HG03064 (cell line): ENCODE measurements at regions not wholly inside any gene's neighbourhood (a gene's known extent, or its start where the extent isn't known, plus 50 kb on each side); places are given as distances from the start of the nearest gene placed in this dataset.
A peak's percentile ranks its signal among the peaks of the same experiment; 100 is the strongest.
"Not testable (repeated sequence)": the region's sequence is repeated elsewhere in the genome, so short reads cannot be mapped to it uniquely, and the experiment has no call there.

ENCODE experiments used
- ATAC-seq: cut with Tn5 transposase; IDR thresholded peaks from one replicate; pipeline ENCODE4 v1.9.1; 2021; ENCODE audit warnings: low read depth; ENCODE audit not compliant: unreplicated experiment

- ATAC-seq = no peak
Observed at GRCh38 chr10:9504227-9504626, 1449.7 kb downstream of the GATA3 start.

GRCh38 chr10:9505546-9505945, 1451.1 kb downstream of the GATA3 start:
- no peak for ATAC-seq

GRCh38 chr10:9508606-9509005, 1454.1 kb downstream of the GATA3 start:
- ATAC-seq = no peak

DNA sequence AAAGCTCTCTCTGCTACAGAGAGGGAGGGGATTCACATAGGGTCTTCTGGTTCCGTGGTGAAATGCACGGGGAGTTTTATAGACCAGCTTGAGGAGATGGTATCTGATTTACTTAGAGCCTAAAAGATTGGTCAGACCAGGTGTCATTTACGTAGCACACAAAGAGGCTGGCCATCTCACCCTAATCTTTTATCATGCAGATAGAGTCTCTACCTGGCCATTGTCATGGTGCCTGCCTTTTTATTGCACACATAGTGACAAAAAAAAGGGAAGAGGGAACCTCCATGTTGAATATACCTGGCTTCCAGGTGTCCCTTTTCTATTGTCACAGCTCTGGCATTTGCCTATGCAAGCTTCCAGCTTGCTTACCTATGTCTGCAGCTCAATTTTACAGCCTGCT, 1456.1 kb downstream of the GATA3 start:
- ATAC-seq = no peak

DNA sequence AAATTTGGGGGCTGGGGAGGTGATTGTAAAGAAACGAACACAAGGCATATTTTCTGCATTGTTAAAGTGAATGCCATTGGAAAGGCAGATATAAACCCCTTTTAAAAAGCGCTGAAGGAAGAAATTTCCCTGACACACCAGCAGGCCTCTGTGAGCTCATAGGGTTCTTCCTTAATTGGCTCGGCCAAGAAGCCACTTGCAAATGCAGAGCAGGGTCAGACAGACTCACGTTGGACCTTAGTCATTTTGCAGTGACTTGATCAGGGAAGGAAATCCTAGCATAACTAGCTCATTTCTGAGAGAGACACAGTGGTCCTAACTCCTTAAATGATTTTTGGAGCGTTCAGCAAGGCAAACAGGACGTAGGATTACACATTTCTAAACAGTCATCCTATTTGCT, 1461.4 kb downstream of the GATA3 start:
- no peak for ATAC-seq

DNA sequence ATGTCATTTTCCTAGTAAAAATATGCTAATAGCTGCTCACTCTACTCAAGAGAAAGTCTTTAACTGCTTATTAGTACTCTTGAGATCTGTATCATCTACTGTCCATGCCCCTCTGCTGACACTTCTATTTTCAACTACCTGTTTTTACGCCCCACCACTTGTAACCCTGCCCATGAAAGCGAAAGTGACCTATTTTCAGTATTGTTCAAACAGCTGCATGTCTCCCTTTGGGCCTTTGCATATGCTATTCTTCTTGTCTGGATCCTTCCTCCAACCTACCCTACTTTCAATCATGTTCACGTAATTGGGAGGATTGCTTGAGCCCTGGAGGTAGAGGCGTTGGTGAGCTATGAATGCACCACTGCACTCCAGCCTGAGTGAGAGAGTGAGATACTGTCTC, 1481.3 kb downstream of the GATA3 start:
- ATAC-seq = peak; percentile 86

DNA sequence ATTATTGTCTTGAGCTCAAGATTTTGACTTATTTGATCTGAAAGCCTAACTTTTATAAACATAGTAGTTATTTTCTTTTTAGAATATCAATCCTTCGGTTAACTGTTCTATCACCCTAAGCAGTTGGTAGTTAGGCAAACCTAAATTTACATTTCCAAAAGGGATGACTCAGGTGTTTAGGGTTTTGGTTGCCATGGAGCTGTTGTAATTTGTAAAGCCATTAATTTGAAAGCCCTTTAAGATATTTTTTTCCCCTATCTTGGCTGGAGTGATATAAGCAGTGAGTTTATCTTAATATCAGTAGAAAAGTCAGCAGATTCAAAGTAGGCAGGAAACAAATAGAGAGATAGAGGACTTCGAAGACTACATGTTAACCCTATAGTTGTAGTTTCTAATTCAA, 1472.6 kb upstream of the CELF2 start:
- no peak for ATAC-seq

DNA sequence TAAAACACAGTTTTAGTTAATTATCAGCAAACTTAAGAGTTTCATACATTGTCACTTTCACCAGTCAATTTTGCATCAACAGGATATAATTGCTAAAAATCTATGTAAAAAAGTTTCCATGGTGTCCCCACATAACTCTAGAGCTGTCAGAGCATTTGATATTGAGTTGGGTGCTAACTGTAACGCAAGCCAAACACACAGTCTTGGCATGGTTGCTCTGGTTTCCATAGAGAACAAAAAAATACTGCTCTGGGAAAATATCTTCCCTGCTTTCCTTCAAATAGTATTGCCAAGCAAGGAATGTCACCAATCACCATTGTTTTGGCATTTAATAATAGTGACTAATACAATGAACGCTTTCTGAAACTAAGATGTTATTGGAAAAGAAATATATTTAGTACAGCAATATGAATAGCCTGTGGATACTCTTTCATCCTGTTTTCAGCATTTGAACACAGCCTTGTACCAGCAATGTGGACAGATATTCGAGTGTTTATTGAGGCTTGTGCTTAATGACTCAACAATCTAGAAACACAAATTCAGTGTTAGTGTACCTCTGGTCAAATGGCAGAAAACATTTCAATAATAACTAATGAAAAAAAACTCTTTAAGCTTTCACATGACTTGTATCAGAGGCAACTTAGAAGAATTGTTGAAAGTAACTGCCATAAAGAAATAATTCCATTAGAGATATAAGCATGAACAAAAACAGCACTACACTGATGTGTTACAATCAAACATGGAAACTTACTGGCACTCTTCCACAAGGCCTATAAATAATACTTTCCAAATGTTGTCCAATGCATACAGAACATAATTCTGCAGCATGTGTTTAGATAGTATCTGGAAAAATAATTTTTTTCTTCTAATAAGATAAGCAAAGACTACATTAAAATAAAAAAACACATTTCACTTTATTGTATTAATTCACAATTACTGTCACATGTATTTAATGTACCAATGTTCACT, 1469.5 kb upstream of the CELF2 start:
- no peak for ATAC-seq

DNA sequence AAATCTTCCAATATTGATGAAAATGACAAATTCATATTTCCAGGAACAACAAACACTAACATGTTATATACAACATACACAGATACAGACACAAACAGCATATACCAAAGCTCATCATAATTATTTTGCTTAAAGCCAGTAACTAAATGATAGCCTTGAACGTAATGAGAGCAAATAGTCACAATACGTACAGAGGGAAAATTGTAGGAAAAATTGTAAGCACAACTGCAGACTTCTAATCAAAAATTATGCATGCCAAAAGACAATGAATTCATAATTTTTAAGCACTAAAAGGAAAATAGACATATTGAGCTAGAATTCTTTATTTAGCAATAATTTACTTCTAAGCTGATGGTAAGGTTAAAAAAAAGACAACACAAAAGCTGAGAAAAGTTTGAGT, 1466.9 kb upstream of the CELF2 start:
- no peak for ATAC-seq

DNA sequence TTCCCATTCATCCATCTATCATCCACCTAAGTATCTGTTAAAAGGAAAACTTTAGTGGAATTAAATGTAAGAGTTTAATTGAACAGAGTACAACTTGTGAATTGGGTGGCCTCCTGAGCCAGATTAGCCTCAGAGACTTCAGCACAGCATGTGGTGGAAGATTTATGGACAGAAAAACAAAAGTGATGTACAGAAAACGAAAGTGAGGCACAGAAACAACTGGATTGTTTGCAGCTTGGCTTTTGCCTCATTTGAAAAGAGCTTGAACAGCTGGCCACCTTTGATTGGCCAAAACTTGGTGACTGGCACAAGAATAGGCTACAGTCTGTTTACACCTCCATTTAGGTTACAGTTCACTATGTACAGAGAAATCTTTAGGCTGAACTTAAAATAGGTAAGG, 1463.4 kb upstream of the CELF2 start:
- ATAC-seq = no peak

DNA sequence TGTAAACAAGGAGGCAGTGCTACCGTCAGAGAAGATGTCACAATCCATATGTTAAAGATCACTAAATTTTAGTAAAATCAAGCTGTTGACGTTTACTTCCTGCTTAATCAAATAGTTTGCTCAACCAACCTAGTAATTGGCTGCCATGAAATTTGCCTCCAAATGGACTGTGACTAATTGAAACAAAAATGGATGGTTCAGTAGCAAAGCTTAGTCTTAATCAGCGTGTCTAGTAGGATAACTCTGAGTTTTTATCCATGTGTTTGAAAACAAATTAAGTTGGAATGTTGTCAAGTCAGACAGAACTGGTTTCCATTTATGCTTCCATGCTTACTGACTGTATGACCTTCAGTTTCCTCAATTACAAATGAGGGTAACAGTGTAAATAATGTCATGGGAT, 1456.7 kb upstream of the CELF2 start:
- no peak for ATAC-seq

DNA sequence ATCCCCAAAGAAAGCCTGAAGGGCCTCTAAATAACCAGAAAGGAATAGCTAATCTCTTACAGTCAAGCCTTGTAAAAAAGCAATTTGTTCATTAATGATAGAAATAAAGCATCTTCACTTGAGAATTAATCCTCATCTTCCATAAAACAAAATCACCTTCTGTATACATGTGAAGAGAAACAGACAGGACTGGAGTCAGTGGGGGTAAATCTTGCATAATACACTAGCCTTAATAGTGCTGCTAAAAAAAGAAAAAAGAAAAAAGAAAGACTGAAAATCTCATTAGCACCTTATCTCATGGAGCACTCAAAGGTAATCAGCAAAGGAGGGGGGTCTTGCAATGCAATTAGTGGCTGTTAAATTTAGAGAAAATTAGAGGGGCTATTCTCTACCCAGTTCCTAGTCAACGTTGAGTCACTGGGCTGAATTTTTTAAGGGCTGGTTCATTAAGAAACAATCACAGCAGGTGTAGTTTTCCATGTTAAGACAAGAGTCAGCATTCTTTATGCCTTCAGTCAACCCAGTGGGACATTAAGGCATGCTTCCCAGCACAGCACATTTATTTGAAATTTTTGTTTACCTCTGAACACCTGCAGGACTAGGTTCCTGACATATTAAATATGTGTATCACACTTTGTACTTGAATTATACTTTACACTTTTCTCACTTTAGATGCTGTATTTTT, 1455.7 kb upstream of the CELF2 start:
- ATAC-seq = no peak

DNA sequence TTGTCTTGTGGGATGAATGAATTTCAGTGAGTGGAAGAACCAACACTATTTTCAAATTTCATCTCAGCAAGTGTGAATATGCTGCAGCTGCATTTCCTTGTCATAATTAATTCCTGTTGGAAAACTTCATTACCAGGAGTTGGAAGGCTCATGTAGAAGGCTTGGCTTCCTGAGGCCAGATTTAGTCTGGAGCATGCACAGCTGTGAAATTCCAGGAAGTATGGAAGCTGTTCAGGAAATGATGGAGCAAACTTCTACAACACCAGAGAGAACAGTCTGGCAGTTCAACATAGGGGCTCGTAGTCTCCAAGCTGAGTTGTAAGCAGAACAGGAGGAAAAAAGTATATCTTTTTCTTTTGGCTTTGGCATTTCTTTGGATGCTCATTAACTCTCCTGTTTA, 1439.9 kb upstream of the CELF2 start:
- no peak for ATAC-seq

GRCh38 chr10:9579110-9579705, 1438.5 kb upstream of the CELF2 start:
- no peak for ATAC-seq

GRCh38 chr10:9582803-9583202, 1434.9 kb upstream of the CELF2 start:
- ATAC-seq = not testable (repeated sequence)

- ATAC-seq = no peak
Observed at GRCh38 chr10:9596368-9596920, 1421.2 kb upstream of the CELF2 start.

GRCh38 chr10:9602998-9603397, 1414.7 kb upstream of the CELF2 start:
- no peak for ATAC-seq

- no peak for ATAC-seq
Observed at GRCh38 chr10:9603972-9604371, 1413.7 kb upstream of the CELF2 start.

GRCh38 chr10:9605231-9605630, 1412.4 kb upstream of the CELF2 start:
- ATAC-seq = no peak

DNA sequence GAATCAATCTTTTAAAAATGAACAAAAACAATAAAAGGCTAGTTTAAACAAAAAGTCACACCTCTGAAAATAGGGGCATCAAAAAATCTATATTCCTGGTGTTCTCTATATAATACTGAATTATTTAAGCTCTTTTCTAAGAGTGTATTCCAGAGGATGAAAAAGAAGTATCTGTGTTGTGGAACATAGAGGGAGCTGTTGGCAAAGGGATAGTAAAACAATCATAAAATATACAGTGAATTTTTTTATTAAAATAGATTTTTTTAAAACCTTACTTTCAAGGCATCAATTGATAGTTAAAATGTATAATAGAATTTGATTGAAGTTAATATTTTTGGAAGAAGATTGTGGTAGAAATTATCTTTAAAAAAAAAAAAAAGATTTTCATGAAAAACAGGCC, 1409.1 kb upstream of the CELF2 start:
- ATAC-seq = no peak
